Astrocyte of the spinal cord (primary cell): ENCODE measurements at regions not wholly inside any gene's neighbourhood (a gene's known extent, or its start where the extent isn't known, plus 50 kb on each side); places are given as distances from the start of the nearest gene placed in this dataset.
A peak's percentile ranks its signal among the peaks of the same experiment; 100 is the strongest.

ENCODE experiments used
- DNase-seq: peaks from one replicate; pipeline ENCODE4 v3.0.0; 2011; ENCODE audit warnings: low read depth, low spot score
- H3K4me3 ChIP-seq: 2 replicates; pipeline ENCODE4 v1.5.1; 2011; ENCODE audit warnings: low read depth, mild to moderate bottlenecking, low read length, moderate library complexity
- CTCF ChIP-seq: IDR thresholded peaks from 2 replicates; pipeline ENCODE4 v1.5.1; 2012; ENCODE audit warnings: low read depth, mild to moderate bottlenecking, low read length, inconsistent platforms
- in situ Hi-C: cut with HindIII; loops from 2 replicates; pipeline ENCODE4 v1.10.0; 2017; ENCODE audit warnings: low sequenced_read_pairs

- no peak for TF ChIP-seq CTCF
- no peak overlapping the region for H3K4me3 ChIP-seq
- in situ Hi-C loops, result no loop called here
- no peak for DNase-seq
These were observed 73.3 kb upstream of the TBCA start for GRCh38 chr5:77849308-77849900.

GRCh38 chr5:77847814-77848290, 71.7 kb upstream of the TBCA start:
- in situ Hi-C loops, result no loop called here
- TF ChIP-seq CTCF, result no peak
- H3K4me3 ChIP-seq, result no peak overlapping the region
- no peak for DNase-seq

GRCh38 chr5:77847129-77847460, 71.0 kb upstream of the TBCA start:
- TF ChIP-seq CTCF, result no peak
- no peak for DNase-seq
- in situ Hi-C loops, result no loop called here
- H3K4me3 ChIP-seq, result no peak overlapping the region

GRCh38 chr5:77846422-77847128, 70.4 kb upstream of the TBCA start:
- no peak for TF ChIP-seq CTCF
- no peak overlapping the region for H3K4me3 ChIP-seq
- no peak for DNase-seq
- in situ Hi-C loops, result no loop called here

- H3K4me3 ChIP-seq, result no peak overlapping the region
- no peak for TF ChIP-seq CTCF
- in situ Hi-C loops, result no loop called here
- no peak for DNase-seq
These were observed 69.1 kb upstream of the TBCA start for GRCh38 chr5:77845324-77845646.

GRCh38 chr5:77844623-77845323, 68.6 kb upstream of the TBCA start:
- in situ Hi-C loops, result no loop called here
- DNase-seq, result no peak
- peak overlapping the region; percentile 35 for H3K4me3 ChIP-seq
- peak; percentile 40 for TF ChIP-seq CTCF
